ENCODE measurements at regions not wholly inside any gene's neighbourhood (a gene's known extent, or its start where the extent isn't known, plus 50 kb on each side); places are given as distances from the start of the nearest gene placed in this dataset.

GRCh38 chr11:134738581-134738980, 326.5 kb upstream of the B3GAT1 start:
- Histone ChIP-seq H3K4me1 (ENCODE audit: control insufficient read depth in 2 of 2, insufficient read depth in 2 of 2, low read length in 2 of 2) (no peaks in the 10 kb centered on the region), H4K20me1 (ENCODE audit: control insufficient read depth, insufficient read depth, low read length, poor library complexity, severe bottlenecking) (no peaks in the 10 kb centered on the region), H3K27me3 (replicated peaks in 1 of 4; ENCODE audit: control extremely low read depth in 1 of 4, control insufficient read depth in 3 of 4, insufficient read depth in 4 of 4, low read length in 3 of 4) (no peaks in the 10 kb centered on the region), H2AFZ (ENCODE audit: insufficient read depth, low read depth, low read length, poor library complexity, severe bottlenecking) (no peak overlapping the region), H3K4me2 (replicated peaks; ENCODE audit: low read depth, low read length, poor library complexity, severe bottlenecking) (no peak overlapping the region), H3K36me3 (replicated peaks in 1 of 2; ENCODE audit: control extremely low read depth in 1 of 2, control insufficient read depth in 1 of 2, extremely low read depth in 1 of 2, insufficient read depth in 2 of 2, low read length in 1 of 2) (no peaks in the 10 kb centered on the region), H3K27ac (ENCODE audit: low read length in 2 of 2) (no peak overlapping the region), H3K79me2 (ENCODE audit: control insufficient read depth, insufficient read depth, low read length) (no peaks in the 10 kb centered on the region), H3K9ac (ENCODE audit: low read length) (no peak overlapping the region), H3K9me3 (ENCODE audit: control extremely low read depth in 1 of 3, control insufficient read depth in 2 of 3, insufficient read depth in 1 of 3, low read length in 2 of 3) (peaks cover 0 to 2% (median 0%) of the 10 kb centered on the region in 3 donors), H3K4me3 (ENCODE audit: control extremely low read depth in 1 of 5, extremely low read depth in 1 of 5, insufficient read depth in 1 of 5, low read depth in 2 of 5, low read length in 4 of 5) (no peak overlapping the region)
- Mint-ChIP-seq H3K27me3 (peaks cover 4% of the 10 kb centered on the region), H3K4me3 (no peak overlapping the region), H3K27ac (no peak overlapping the region), H3K9me3 (ENCODE audit: insufficient read depth) (no peaks in the 10 kb centered on the region), H3K4me1 (no peaks in the 10 kb centered on the region)
- POLR2A ChIA-PET, result no interaction called here
- intact Hi-C loops (cut with micrococcal nuclease), result no loop called here
- WGBS (ENCODE audit: insufficient coverage), result 96% methylated on average over 22 of the region's 22 CpGs
- DNase-seq, result no peak
- no peak for TF ChIP-seq EZH2 (IDR thresholded peaks at IDR 0.05; ENCODE audit: borderline replicate concordance, insufficient read depth, low read depth, low read length, poor library complexity, severe bottlenecking)
- no peak for TF ChIP-seq CTCF (IDR thresholded peaks at IDR 0.05)
- no peak for ATAC-seq (ENCODE audit: low read depth)
- CTCF ChIA-PET, result no interaction called here

- Histone ChIP-seq H4K20me1 (ENCODE audit: control insufficient read depth, insufficient read depth, low read length, poor library complexity, severe bottlenecking) (no peaks in the 10 kb centered on the region), H3K36me3 (replicated peaks in 1 of 2; ENCODE audit: control extremely low read depth in 1 of 2, control insufficient read depth in 1 of 2, extremely low read depth in 1 of 2, insufficient read depth in 2 of 2, low read length in 1 of 2) (no peaks in the 10 kb centered on the region), H3K4me2 (replicated peaks; ENCODE audit: low read depth, low read length, poor library complexity, severe bottlenecking) (no peak overlapping the region), H2AFZ (ENCODE audit: insufficient read depth, low read depth, low read length, poor library complexity, severe bottlenecking) (no peak overlapping the region), H3K27ac (ENCODE audit: low read length in 2 of 2) (no peak overlapping the region), H3K9ac (ENCODE audit: low read length) (no peak overlapping the region), H3K9me3 (ENCODE audit: control extremely low read depth in 1 of 3, control insufficient read depth in 2 of 3, insufficient read depth in 1 of 3, low read length in 2 of 3) (peaks cover 0 to 2% (median 0%) of the 10 kb centered on the region in 3 donors), H3K27me3 (replicated peaks in 1 of 4; ENCODE audit: control extremely low read depth in 1 of 4, control insufficient read depth in 3 of 4, insufficient read depth in 4 of 4, low read length in 3 of 4) (no peaks in the 10 kb centered on the region), H3K79me2 (ENCODE audit: control insufficient read depth, insufficient read depth, low read length) (no peaks in the 10 kb centered on the region), H3K4me1 (ENCODE audit: control insufficient read depth in 2 of 2, insufficient read depth in 2 of 2, low read length in 2 of 2) (no peaks in the 10 kb centered on the region), H3K4me3 (ENCODE audit: control extremely low read depth in 1 of 5, extremely low read depth in 1 of 5, insufficient read depth in 1 of 5, low read depth in 2 of 5, low read length in 4 of 5) (no peak overlapping the region)
- Mint-ChIP-seq H3K4me1 (no peaks in the 10 kb centered on the region), H3K9me3 (ENCODE audit: insufficient read depth) (no peaks in the 10 kb centered on the region), H3K27me3 (peaks cover 2% of the 10 kb centered on the region), H3K27ac (no peak overlapping the region), H3K4me3 (no peak overlapping the region)
- no peak for ATAC-seq (ENCODE audit: low read depth)
- ChIA-PET POLR2A (no interaction called here), CTCF (no interaction called here)
- DNase-seq, result no peak
- no peak for TF ChIP-seq EZH2 (IDR thresholded peaks at IDR 0.05; ENCODE audit: borderline replicate concordance, insufficient read depth, low read depth, low read length, poor library complexity, severe bottlenecking)
- TF ChIP-seq CTCF (IDR thresholded peaks at IDR 0.05), result no peak
- 80% methylated on average over 18 of the region's 20 CpGs for WGBS (ENCODE audit: insufficient coverage)
- intact Hi-C loops (cut with micrococcal nuclease), result no loop called here
Observed at GRCh38 chr11:134737563-134738510, 325.8 kb upstream of the B3GAT1 start.
